SU-DHL-6 (cell line): ENCODE measurements at regions not wholly inside any gene's neighbourhood (a gene's known extent, or its start where the extent isn't known, plus 50 kb on each side); places are given as distances from the start of the nearest gene placed in this dataset.

Source experiments
- EZH2phosphoT487 ChIP-seq: fragments of 200-600 bp; sonication (generic), shearing (Covaris generic); conservative IDR thresholded peaks from 2 replicates; pipeline ENCODE4 v1.6.1; 2018; ENCODE audit warnings: mild to moderate bottlenecking, antibody characterized with exemption, low read length, moderate library complexity, mixed read lengths
- TF ChIP-seq, protein P1 (sequence below): fragments of 200-600 bp; sonication (generic); IDR thresholded peaks from one replicate; pipeline ENCODE4 v1.5.1; 2017; ENCODE audit warnings: antibody characterized with exemption, mild to moderate bottlenecking, low read length, moderate library complexity; ENCODE audit not compliant: insufficient read depth, poor library complexity, severe bottlenecking

DNA sequence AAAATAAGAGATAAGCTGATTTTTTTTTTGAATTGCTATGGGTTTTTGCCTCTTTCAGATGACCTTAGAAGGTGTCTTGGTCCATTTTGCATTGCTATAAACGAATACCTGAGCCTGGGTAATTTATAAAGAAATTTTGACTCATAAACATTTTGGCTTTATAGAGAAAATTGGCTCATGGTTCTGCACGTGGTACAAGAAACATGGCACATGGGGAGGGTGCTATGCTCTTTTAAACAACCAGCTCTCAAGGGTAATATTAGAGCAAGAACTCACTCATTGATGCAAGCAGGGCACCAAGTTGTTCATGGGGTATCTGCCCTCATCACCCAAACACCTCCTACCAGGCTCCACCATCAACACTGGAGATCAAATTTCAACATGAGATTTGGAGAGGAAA is 408.8 kb downstream of the NUP35 start:
- TF ChIP-seq, protein P1, sequence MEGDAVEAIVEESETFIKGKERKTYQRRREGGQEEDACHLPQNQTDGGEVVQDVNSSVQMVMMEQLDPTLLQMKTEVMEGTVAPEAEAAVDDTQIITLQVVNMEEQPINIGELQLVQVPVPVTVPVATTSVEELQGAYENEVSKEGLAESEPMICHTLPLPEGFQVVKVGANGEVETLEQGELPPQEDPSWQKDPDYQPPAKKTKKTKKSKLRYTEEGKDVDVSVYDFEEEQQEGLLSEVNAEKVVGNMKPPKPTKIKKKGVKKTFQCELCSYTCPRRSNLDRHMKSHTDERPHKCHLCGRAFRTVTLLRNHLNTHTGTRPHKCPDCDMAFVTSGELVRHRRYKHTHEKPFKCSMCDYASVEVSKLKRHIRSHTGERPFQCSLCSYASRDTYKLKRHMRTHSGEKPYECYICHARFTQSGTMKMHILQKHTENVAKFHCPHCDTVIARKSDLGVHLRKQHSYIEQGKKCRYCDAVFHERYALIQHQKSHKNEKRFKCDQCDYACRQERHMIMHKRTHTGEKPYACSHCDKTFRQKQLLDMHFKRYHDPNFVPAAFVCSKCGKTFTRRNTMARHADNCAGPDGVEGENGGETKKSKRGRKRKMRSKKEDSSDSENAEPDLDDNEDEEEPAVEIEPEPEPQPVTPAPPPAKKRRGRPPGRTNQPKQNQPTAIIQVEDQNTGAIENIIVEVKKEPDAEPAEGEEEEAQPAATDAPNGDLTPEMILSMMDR: no peak
- TF ChIP-seq EZH2phosphoT487: no peak
